Thoracic aorta (tissue), 2 donors: ENCODE measurements at regions not wholly inside any gene's neighbourhood (a gene's known extent, or its start where the extent isn't known, plus 50 kb on each side); places are given as distances from the start of the nearest gene placed in this dataset.
"Not testable (repeated sequence)": the region's sequence is repeated elsewhere in the genome, so short reads cannot be mapped to it uniquely, and the experiment has no call there.

Source experiments
- ATAC-seq: fragments of 150-250 bp; one replicate; pipeline ENCODE4 v1.8.0; 2017; ENCODE audit warnings: low read depth; ENCODE audit not compliant: insufficient number of reproducible peaks, low FRiP score
- DNase-seq: peaks from one replicate; pipeline ENCODE4 v3.0.0-alpha.2; 2020; ENCODE audit warnings: low spot score
- H3K27ac ChIP-seq, 2 donors: fragments of 200-600 bp; sonication (generic); 1 replicate in 1 of 2; 2 replicates in 1 of 2; pipeline ENCODE4 v1.5.1; 2016; ENCODE audit warnings: mild to moderate bottlenecking in 2 of 2, moderate library complexity in 2 of 2
- H3K27me3 ChIP-seq: fragments of 200-600 bp; sonication (generic); replicated peaks from 2 replicates; pipeline ENCODE4 v1.6.0; 2016; ENCODE audit warnings: mild to moderate bottlenecking; ENCODE audit not compliant: insufficient read depth
- H3K36me3 ChIP-seq: fragments of 200-600 bp; sonication (generic); one replicate; pipeline ENCODE4 v1.5.1; 2016
- H3K4me1 ChIP-seq, 2 donors: fragments of 200-600 bp; sonication (generic); 1 replicate in 1 of 2; 2 replicates in 1 of 2; pipeline versions ENCODE4 v1.5.1 to v1.6.0; 2016; ENCODE audit warnings: low read depth in 2 of 2, mild to moderate bottlenecking in 1 of 2; ENCODE audit not compliant: control insufficient read depth in 1 of 2
- H3K4me3 ChIP-seq: fragments of 200-600 bp; sonication (generic); 2 replicates; pipeline ENCODE4 v1.5.1; 2016; ENCODE audit warnings: mild to moderate bottlenecking
- H3K9me3 ChIP-seq: fragments of 200-600 bp; sonication (generic); 2 replicates; pipeline ENCODE4 v1.5.1; 2016
- CTCF ChIP-seq: fragments of 200-600 bp; sonication (generic); IDR thresholded peaks from one replicate; pipeline ENCODE4 v1.5.1; 2019; ENCODE audit warnings: antibody characterized with exemption

- Histone ChIP-seq H3K27me3 (no peaks in the 10 kb centered on the region), H3K9me3 (no peaks in the 10 kb centered on the region), H3K4me3 (no peak overlapping the region), H3K27ac (no peak overlapping the region), H3K36me3 (no peaks in the 10 kb centered on the region), H3K4me1 (no peaks in the 10 kb centered on the region)
- no peak for ATAC-seq
- TF ChIP-seq CTCF = no peak
- no peak for DNase-seq
Observed at GRCh38 chr4:89496851-89497250, 189.3 kb upstream of the GPRIN3 start.

- no peaks in the 10 kb centered on the region for H3K36me3 ChIP-seq
- no peaks in the 10 kb centered on the region for H3K27me3 ChIP-seq
- no peak for TF ChIP-seq CTCF
- no peaks in the 10 kb centered on the region for H3K4me1 ChIP-seq
- H3K9me3 ChIP-seq = no peaks in the 10 kb centered on the region
- no peak overlapping the region for H3K27ac ChIP-seq
- no peak for ATAC-seq
- no peak for DNase-seq
- no peak overlapping the region for H3K4me3 ChIP-seq
Observed at GRCh38 chr4:89493367-89493766, 185.8 kb upstream of the GPRIN3 start.

- no peak for ATAC-seq
- TF ChIP-seq CTCF = no peak
- no peak for DNase-seq
- Histone ChIP-seq H3K4me1 (no peaks in the 10 kb centered on the region), H3K36me3 (no peaks in the 10 kb centered on the region), H3K4me3 (no peak overlapping the region), H3K27ac (no peak overlapping the region), H3K27me3 (no peaks in the 10 kb centered on the region), H3K9me3 (no peaks in the 10 kb centered on the region)
Observed at GRCh38 chr4:89492581-89493071, 185.0 kb upstream of the GPRIN3 start.

- no peaks in the 10 kb centered on the region for H3K4me1 ChIP-seq
- H3K27me3 ChIP-seq = no peaks in the 10 kb centered on the region
- DNase-seq = no peak
- no peak for TF ChIP-seq CTCF
- no peaks in the 10 kb centered on the region for H3K9me3 ChIP-seq
- no peak for ATAC-seq
- no peak overlapping the region for H3K4me3 ChIP-seq
- H3K36me3 ChIP-seq = no peaks in the 10 kb centered on the region
- no peak overlapping the region for H3K27ac ChIP-seq
Observed at GRCh38 chr4:89491761-89492160, 184.2 kb upstream of the GPRIN3 start.

- not testable (repeated sequence) for H3K27me3 ChIP-seq, H3K4me1 ChIP-seq, H3K9me3 ChIP-seq, H3K27ac ChIP-seq, H3K4me3 ChIP-seq, DNase-seq, H3K36me3 ChIP-seq, ATAC-seq
Observed at GRCh38 chr4:89489921-89490431, 182.4 kb upstream of the GPRIN3 start.

- TF ChIP-seq CTCF = no peak
- no peak for DNase-seq
- ATAC-seq = no peak
Observed at GRCh38 chr4:89489338-89489771, 181.8 kb upstream of the GPRIN3 start.

More at GRCh38 chr4:89489338-89489771, 181.8 kb upstream of the GPRIN3 start:
- Histone ChIP-seq H3K4me1 (no peaks in the 10 kb centered on the region), H3K4me3 (no peak overlapping the region), H3K27me3 (no peaks in the 10 kb centered on the region), H3K27ac (no peak overlapping the region), H3K36me3 (no peaks in the 10 kb centered on the region), H3K9me3 (no peaks in the 10 kb centered on the region)
